HUES64 (cell line): ENCODE measurements at regions not wholly inside any gene's neighbourhood (a gene's known extent, or its start where the extent isn't known, plus 50 kb on each side); places are given as distances from the start of the nearest gene placed in this dataset.
"Not testable (repeated sequence)": the region's sequence is repeated elsewhere in the genome, so short reads cannot be mapped to it uniquely, and the experiment has no call there.

Source experiments
- H3K27ac ChIP-seq: 2 replicates; pipeline ENCODE4 v1.7.0; 2013; ENCODE audit warnings: low read depth, low read length, inconsistent platforms
- H3K27me3 ChIP-seq: 2 replicates; pipeline ENCODE4 v1.6.1; 2013; ENCODE audit warnings: mild to moderate bottlenecking, low read length; ENCODE audit not compliant: insufficient read depth
- H3K36me3 ChIP-seq: 2 replicates; pipeline ENCODE4 v1.6.1; 2013; ENCODE audit warnings: mild to moderate bottlenecking, low read length; ENCODE audit not compliant: insufficient read depth
- H3K4me1 ChIP-seq: 2 replicates; pipeline ENCODE4 v1.6.1; 2013; ENCODE audit warnings: mild to moderate bottlenecking, low read length, moderate library complexity; ENCODE audit not compliant: insufficient read depth
- H3K4me3 ChIP-seq: 2 replicates; pipeline ENCODE4 v1.5.1; 2013; ENCODE audit warnings: mild to moderate bottlenecking, low read length, moderate library complexity
- H3K9ac ChIP-seq: 2 replicates; pipeline ENCODE4 v1.6.1; 2013; ENCODE audit warnings: mild to moderate bottlenecking, low read depth, low read length
- H3K9me3 ChIP-seq: 2 replicates; pipeline ENCODE4 v1.6.1; 2013; ENCODE audit warnings: low read depth, low read length; ENCODE audit not compliant: insufficient read depth
- WGBS: fragments of 150-250, 120-280 bp; methylation state at CpG from one replicate; pipeline ENCODE4 v1.1.7; 2013; ENCODE audit warnings: missing lambda C conversion rate; 5-methylcytosine and 5-hydroxymethylcytosine counted together

DNA sequence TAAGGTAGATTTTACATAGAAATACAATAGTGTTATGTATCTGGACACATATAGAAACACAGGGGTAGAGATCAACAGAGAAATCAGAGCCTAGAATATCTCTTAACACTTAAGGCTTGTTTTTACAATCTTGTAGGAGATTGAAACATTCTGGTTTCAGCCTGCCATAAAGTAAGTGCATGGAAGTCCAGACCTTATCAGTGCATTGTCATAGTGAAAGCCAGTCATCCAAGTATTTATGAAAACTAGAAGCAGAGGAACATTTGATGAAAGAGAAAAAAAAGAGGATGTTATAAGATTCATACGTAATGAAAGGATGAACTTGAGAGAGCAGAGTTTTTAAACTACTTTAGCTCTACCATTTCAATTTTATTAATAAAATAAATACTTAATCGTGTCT, 194.3 kb upstream of the TRPC7 start:
- Histone ChIP-seq H3K9me3 (peaks cover 7% of the 10 kb centered on the region), H3K27ac (no peak overlapping the region), H3K4me3 (no peak overlapping the region), H3K27me3 (no peaks in the 10 kb centered on the region), H3K4me1 (peaks cover 26% of the 10 kb centered on the region), H3K36me3 (no peaks in the 10 kb centered on the region), H3K9ac (no peak overlapping the region)
- 97% methylated on average over 2 of the region's 2 CpGs for WGBS

DNA sequence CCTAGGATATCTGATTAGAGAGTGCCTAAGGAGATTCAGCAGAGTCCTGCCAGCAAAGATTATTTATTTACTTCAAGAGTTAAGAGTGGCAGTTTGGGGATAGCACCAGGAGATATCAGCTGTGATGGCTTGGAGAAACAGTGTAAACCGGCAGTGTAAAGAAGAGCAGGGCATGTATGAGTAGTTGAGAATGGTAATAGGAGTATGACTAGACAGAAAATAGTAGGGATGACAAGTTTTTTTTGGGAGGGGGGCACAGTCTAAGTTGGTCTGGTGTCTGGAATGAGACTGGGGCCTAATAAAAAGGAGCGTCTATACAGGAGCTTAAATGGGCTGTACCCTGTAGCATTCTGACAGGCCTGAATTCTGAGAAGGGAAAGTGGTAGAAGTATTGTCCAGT, 181.8 kb upstream of the TRPC7 start:
- not testable (repeated sequence) for H3K4me3 ChIP-seq, H3K27ac ChIP-seq, H3K9me3 ChIP-seq, H3K36me3 ChIP-seq, H3K4me1 ChIP-seq, H3K9ac ChIP-seq, H3K27me3 ChIP-seq
- WGBS, result 90% methylated on average over 2 of the region's 2 CpGs

DNA sequence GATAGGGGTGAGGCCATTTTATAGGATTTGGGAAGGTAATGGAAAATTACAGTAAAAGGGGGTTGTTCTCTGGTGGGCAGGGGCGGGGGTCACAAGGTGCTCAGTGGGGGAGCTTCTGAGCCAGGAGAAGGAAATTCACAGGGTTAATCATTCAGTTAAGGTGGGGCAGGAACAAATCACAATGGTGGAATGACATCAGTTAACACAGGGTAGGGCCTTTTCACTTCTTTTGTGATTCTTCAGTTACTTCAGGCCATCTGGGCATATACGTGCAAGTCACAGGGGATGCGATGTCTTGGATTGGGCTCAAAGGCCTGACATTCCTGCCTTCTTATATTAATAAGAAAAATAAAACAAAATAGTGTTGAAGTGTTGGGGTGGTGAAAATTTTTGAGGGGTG, 181.1 kb upstream of the TRPC7 start:
- H3K4me1 ChIP-seq, H3K27me3 ChIP-seq, H3K9me3 ChIP-seq, H3K4me3 ChIP-seq, H3K36me3 ChIP-seq, H3K27ac ChIP-seq, H3K9ac ChIP-seq: not testable (repeated sequence)
- WGBS, result 75% methylated on average over 3 of the region's 3 CpGs

DNA sequence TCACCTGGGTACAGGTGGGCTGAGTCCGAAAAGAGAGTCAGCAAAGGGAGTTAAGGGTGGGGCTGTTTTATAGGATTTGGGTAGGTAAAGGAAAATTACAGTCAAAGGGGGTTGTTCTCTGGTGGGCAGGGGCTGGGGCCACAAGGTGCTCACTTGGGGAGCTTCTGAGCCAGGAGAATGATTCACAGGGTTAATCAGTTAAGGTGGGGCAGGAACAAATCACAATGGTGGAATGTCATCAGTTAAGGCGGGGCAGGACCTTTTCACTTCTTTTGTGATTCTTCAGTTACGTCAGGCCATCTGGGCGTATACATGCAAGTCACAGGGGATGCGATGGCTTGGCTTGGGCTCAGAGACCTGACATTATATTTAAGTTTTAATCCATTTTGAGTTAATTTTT, 179.7 kb upstream of the TRPC7 start:
- not testable (repeated sequence) for H3K27ac ChIP-seq, H3K4me3 ChIP-seq, H3K9ac ChIP-seq, H3K36me3 ChIP-seq, H3K27me3 ChIP-seq, H3K4me1 ChIP-seq, H3K9me3 ChIP-seq
- WGBS, result 94% methylated on average over 5 of the region's 5 CpGs

DNA sequence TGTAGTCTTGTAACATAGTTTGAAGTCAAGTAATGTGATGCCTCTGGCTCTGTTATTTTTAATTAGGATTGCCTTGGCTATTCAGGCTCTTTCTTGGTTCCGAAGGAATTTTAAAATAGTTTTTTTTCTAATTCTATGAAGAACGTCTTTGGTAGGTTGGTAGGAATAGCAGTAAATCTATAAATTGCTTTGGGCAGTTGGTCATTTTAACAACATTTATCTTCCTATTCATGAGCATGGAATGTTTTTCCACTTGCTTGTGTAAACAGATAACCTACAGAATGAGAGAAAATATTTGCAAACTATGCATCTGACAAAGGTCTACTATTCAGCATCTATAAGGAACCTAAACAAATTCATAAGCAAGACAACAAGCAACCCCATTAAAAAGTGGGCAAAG, 173.2 kb upstream of the TRPC7 start:
- 100% methylated on average over 2 of the region's 2 CpGs for WGBS
- H3K36me3 ChIP-seq, result no peaks in the 10 kb centered on the region
- 0 out of 2 replicates have a peak, but pooled peaks cover 3% of the 10 kb centered on the region for H3K9me3 ChIP-seq
- no peaks in the 10 kb centered on the region for H3K27me3 ChIP-seq
- H3K27ac ChIP-seq, result no peak overlapping the region
- H3K4me1 ChIP-seq, result no peaks in the 10 kb centered on the region
- H3K4me3 ChIP-seq, result no peak overlapping the region
- no peak overlapping the region for H3K9ac ChIP-seq

DNA sequence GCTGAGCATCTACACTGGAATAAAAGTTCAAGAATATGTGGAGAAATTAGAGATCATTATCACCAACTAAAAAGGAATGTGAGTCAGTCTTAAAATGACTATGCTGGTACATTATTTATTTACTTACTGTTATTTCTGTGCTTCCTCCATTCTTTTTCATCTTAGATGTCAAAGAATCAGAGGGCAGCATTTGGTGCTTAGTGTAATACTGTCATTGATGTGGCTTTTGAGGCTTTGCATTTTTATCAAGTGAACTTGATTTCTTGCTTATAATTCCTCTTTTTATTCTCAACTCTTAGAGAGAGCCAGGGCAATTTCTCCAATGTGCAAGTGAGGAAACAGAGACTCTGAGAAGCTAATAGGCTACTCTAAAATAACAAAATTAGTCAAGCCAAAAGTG, 163.7 kb upstream of the TRPC7 start:
- Histone ChIP-seq H3K27me3 (no peaks in the 10 kb centered on the region), H3K4me1 (peaks cover 8% of the 10 kb centered on the region; the same call in 1 of the 2 replicates), H3K36me3 (no peaks in the 10 kb centered on the region), H3K9ac (no peak overlapping the region), H3K9me3 (no peaks in the 10 kb centered on the region), H3K27ac (no peak overlapping the region), H3K4me3 (no peak overlapping the region)

DNA sequence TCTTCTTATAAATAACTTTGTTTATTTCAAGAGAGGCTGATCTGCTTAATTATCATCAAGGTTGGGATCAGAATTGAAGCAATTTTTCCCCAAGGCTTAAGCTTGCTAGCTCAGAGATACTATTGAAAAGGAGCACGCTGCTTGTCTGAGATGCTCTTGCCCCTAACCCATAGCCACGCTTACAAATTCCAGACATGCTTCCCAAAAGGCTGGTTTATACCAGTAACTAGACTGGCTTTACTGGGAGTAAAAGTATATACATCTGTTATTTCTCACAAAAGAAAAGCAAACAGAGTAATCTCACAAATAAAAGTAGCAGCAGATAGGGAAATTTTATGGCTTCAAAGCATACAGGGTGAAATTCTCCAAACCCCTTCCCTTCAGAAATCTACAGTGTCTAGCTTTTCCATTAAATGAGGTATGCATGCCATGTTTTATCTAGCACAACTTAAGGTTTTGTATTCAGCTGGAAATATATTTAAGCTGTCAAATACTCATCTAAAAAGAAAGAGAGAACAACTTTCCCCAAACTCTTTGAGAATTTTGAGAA, 163.2 kb upstream of the TRPC7 start:
- Histone ChIP-seq H3K4me1 (peaks cover 8% of the 10 kb centered on the region; the same call in 1 of the 2 replicates), H3K27me3 (no peaks in the 10 kb centered on the region), H3K27ac (no peak overlapping the region), H3K9me3 (no peaks in the 10 kb centered on the region), H3K9ac (no peak overlapping the region), H3K36me3 (no peaks in the 10 kb centered on the region), H3K4me3 (no peak overlapping the region)
- WGBS, result 93% methylated on average over 2 of the region's 2 CpGs

DNA sequence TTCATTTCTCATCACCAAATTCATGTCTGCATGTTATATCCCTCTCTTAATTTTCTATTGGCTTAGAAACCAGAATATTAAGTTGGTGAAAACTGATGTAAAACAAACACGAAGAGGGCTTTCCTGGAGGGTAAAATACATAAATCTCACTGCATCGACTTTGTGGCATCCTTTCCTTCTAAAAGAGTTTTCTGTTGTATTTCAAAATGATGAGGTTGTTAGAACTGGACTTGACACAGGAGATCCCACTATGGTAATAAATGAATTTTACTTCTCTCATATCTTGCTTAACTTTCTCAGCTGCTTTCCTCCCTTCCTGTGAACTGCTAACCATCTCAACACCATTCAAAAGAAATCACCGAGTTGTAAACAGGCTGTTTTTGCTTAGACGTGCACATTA, 162.0 kb upstream of the TRPC7 start:
- Histone ChIP-seq H3K4me1 (peaks cover 8% of the 10 kb centered on the region; the same call in 1 of the 2 replicates), H3K9ac (no peak overlapping the region), H3K27me3 (no peaks in the 10 kb centered on the region), H3K9me3 (no peaks in the 10 kb centered on the region), H3K27ac (no peak overlapping the region), H3K36me3 (no peaks in the 10 kb centered on the region), H3K4me3 (no peak overlapping the region)
- 91% methylated on average over 4 of the region's 4 CpGs for WGBS

DNA sequence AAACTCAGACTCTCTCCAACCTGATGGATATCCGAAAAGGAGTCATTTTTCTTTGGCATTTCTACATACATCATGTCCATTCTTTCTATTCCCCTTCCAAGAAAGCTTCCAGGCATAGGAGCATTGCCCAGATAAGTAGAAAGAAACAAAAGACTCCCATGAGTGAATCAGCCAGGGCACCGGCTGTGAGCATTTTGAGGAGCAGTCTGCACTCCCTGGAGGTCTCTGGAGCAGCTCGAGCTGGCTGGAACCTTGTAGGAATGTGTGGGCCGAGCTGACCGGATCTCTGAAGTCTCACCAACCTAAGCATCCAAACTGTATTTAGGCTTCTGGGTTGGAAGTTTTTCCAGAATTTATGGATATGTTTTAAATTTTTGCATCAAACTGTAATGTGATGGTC, 161.4 kb upstream of the TRPC7 start:
- no peak overlapping the region for H3K4me3 ChIP-seq
- H3K4me1 ChIP-seq, result peaks cover 8% of the 10 kb centered on the region; the same call in 1 of the 2 replicates
- H3K36me3 ChIP-seq, result no peaks in the 10 kb centered on the region
- no peaks in the 10 kb centered on the region for H3K9me3 ChIP-seq
- no peaks in the 10 kb centered on the region for H3K27me3 ChIP-seq
- H3K27ac ChIP-seq, result no peak overlapping the region
- H3K9ac ChIP-seq, result no peak overlapping the region
- WGBS, result 91% methylated on average over 5 of the region's 5 CpGs

DNA sequence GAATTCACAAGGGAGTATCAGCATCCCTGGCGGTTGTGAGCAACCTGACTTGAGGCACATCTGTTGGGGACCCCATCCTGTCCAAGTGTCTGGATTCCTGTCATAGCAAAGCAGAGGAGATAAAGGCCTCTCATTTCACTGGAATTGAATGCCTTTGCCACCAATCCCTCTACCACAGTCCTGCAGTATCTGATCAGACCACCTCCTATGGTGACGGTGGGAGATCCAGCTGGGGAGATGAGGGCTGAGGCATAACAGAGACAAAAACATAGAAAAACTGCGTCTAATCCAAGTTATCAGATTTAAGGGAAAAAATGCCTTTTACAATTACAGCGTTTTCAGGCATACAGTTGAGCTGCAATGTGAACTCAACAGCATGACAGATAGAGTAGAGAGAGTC, 160.7 kb upstream of the TRPC7 start:
- WGBS, result 86% methylated on average over 4 of the region's 4 CpGs

DNA sequence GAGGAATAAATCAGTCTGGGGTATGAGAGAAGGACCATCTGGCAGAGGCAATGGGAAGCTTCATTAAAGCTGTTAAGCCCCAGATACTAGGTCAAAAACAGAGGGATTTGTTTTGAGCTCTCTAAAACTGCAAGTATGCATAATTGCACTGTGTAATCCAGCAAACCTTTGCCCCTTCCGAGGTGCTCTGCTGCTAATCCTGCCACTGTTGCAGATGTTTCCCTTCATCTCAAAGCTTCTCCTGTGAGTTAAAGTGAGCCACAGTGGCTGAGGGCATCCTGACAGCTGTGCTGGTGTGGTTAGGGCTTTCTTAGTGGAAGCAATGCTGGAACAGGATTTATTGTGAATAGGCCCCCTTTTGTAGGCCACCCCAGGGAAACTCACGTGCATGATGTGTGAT, 160.3 kb upstream of the TRPC7 start:
- 73% methylated on average over 2 of the region's 2 CpGs for WGBS
- peaks cover 8% of the 10 kb centered on the region; the same call in 1 of the 2 replicates for H3K4me1 ChIP-seq

More for the DNA sequence above, 160.7 kb upstream of the TRPC7 start:
- Histone ChIP-seq H3K27ac (no peak overlapping the region), H3K4me1 (peaks cover 8% of the 10 kb centered on the region; the same call in 1 of the 2 replicates), H3K36me3 (no peaks in the 10 kb centered on the region), H3K4me3 (no peak overlapping the region), H3K27me3 (no peaks in the 10 kb centered on the region), H3K9me3 (no peaks in the 10 kb centered on the region), H3K9ac (no peak overlapping the region)

More for the DNA sequence above, 160.3 kb upstream of the TRPC7 start:
- Histone ChIP-seq H3K9me3 (no peaks in the 10 kb centered on the region), H3K36me3 (no peaks in the 10 kb centered on the region), H3K4me3 (no peak overlapping the region), H3K27me3 (no peaks in the 10 kb centered on the region), H3K27ac (no peak overlapping the region), H3K9ac (no peak overlapping the region)
